MG63 (cell line): ENCODE measurements at regions not wholly inside any gene's neighbourhood (a gene's known extent, or its start where the extent isn't known, plus 50 kb on each side); places are given as distances from the start of the nearest gene placed in this dataset.

Experiments used
- DNase-seq: peaks from one replicate; pipeline ENCODE4 v3.0.0-alpha.2; 2020
- H3K27me3 ChIP-seq: fragments of 250-450 bp; sonication (Bioruptor Pico); 2 replicates; pipeline ENCODE4 v1.5.1; 2020; ENCODE audit warnings: mild to moderate bottlenecking, moderate library complexity
- H3K36me3 ChIP-seq: fragments of 250-450 bp; sonication (Bioruptor Pico); 2 replicates; pipeline ENCODE4 v1.5.1; 2020; ENCODE audit warnings: mild to moderate bottlenecking, moderate library complexity
- H3K4me3 ChIP-seq: fragments of 250-450 bp; sonication (Bioruptor Pico); 2 replicates; pipeline ENCODE4 v1.5.1; 2020; ENCODE audit warnings: mild to moderate bottlenecking, moderate library complexity
- H3K9me3 ChIP-seq: fragments of 250-450 bp; sonication (Bioruptor Pico); 2 replicates; pipeline ENCODE4 v1.5.1; 2020; ENCODE audit warnings: mild to moderate bottlenecking, moderate library complexity

GRCh38 chr16:13856398-13856797 is 63.6 kb upstream of the ERCC4 start:
- DNase-seq: no peak
- H3K4me3 ChIP-seq: no peak overlapping the region
- H3K27me3 ChIP-seq: peaks cover 4% of the 10 kb centered on the region; the same call in 1 of the 2 replicates
- H3K36me3 ChIP-seq: no peaks in the 10 kb centered on the region
- no peaks in the 10 kb centered on the region for H3K9me3 ChIP-seq

DNA sequence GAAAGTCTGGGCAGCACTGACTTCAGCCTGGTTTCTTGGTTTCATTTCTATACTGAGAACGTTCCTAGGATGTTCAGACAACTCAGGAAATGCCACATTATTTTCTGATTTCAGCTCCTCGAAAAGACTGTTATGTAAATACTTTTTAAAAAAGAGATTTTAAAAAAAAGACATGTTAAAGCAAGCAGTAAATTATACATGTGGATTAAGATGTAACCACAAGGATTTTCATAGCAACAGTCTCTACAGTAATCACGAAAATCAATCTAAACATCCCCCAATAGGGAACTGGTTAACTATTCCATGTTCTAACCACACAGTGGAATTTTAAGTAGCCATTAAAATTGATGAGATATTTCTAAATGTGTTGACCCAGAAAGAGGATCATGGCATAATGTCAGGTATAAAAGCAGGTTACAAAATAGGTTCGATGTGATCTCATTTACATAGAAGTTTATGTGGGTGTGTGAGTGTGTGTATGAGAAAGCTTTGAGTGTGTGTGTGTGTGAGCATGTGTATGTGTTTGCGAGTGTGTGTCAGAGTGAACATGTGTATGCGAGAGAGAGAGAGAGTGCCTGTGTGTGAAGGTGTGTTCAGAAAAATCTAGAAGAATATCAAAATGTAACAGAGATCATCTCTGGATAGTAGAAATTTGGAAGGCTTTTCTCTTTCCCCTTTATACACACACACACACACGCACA is 63.0 kb upstream of the ERCC4 start:
- peaks cover 4% of the 10 kb centered on the region; the same call in 1 of the 2 replicates for H3K27me3 ChIP-seq
- H3K36me3 ChIP-seq: no peaks in the 10 kb centered on the region
- no peaks in the 10 kb centered on the region for H3K9me3 ChIP-seq
- DNase-seq: no peak
- no peak overlapping the region for H3K4me3 ChIP-seq

DNA sequence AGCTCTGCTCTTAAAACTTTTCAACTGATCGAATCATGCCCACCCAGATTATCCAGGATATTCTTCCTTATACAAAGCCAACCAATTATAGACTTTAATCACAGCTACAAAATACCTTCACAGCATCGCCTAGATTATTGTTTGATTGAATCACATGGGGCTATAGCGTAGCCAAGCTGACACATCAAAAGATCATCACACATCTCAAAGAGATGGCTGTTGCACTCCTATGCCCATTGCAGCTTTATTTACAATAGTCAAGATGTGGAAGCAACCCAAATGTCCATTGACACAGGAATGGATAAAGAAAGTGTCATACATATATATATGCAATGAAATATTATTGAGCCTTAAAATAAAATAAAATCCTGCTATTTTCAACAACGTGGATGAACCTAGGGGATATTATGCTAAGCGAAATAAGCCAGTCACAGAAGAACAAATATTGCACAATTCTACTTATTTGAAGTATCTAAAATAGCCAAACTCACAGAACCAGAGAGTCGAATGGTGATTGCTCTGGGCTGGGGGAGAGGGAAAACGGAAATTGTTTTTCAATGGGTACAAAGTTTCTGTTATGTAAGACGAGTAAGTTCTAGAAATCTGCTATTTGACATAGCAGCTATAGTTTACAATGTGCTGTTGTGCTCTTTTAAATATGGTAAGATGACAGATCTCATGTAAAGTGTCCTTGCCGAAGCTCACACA is 60.9 kb upstream of the ERCC4 start:
- Histone ChIP-seq H3K27me3 (peaks cover 4% of the 10 kb centered on the region; the same call in 1 of the 2 replicates), H3K9me3 (no peaks in the 10 kb centered on the region), H3K36me3 (no peaks in the 10 kb centered on the region), H3K4me3 (no peak overlapping the region)
- DNase-seq: no peak

DNA sequence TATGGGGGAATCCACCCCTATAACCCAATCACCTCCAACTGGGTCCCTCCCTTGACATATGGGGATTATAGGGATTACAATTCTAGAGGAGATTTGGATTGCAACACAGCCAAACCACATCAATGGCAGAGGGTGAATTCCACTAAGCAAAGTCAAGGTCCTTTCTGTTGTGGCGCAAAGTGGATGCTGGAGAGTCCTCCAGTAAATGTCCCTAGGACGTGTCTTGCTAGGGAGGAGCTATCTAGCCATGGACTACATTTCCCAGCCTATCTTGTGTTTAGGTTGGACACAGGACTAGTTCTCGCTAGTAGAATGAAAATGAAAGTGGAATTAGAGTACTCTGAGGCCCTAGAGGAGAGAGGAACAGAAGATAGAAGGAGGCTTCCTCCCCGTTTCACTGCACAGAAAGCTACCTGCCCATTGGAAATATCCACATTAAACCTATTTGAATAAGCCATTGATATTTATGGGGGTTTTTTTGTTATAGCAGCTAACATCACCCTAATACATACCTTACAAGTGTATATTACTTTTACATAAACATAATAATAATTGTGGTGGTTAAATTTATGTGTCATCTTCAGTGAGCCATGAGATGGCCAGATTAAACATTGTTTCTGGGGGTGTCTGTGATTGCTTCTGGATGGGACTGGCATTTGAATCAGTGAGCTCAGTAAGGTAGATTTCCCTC is 56.7 kb upstream of the ERCC4 start:
- no peak for DNase-seq
- Histone ChIP-seq H3K4me3 (no peak overlapping the region), H3K9me3 (no peaks in the 10 kb centered on the region), H3K27me3 (peaks cover 4% of the 10 kb centered on the region; the same call in 1 of the 2 replicates), H3K36me3 (no peaks in the 10 kb centered on the region)

DNA sequence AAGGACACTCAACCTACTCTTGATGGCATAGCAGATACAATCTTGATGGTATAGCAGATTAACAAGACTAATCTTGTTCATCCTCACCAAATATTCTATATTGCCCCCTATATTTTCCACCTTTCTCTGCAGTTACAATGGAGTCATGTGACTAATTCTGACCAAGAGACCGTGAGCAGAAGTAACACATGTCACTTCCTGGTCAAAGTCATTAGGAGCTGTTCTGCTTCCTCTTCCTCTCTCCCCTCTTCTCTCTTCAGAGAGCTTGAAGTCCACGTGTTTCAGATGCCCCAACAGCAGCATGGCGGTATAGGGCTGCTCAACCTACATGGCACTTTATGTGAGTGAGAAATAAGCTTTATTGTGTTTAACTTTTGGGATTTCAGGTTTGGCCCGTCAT is 55.3 kb upstream of the ERCC4 start:
- no peak for DNase-seq
- peaks cover 3% of the 10 kb centered on the region; the same call in 1 of the 2 replicates for H3K27me3 ChIP-seq
- no peaks in the 10 kb centered on the region for H3K36me3 ChIP-seq
- no peak overlapping the region for H3K4me3 ChIP-seq
- H3K9me3 ChIP-seq: no peaks in the 10 kb centered on the region

DNA sequence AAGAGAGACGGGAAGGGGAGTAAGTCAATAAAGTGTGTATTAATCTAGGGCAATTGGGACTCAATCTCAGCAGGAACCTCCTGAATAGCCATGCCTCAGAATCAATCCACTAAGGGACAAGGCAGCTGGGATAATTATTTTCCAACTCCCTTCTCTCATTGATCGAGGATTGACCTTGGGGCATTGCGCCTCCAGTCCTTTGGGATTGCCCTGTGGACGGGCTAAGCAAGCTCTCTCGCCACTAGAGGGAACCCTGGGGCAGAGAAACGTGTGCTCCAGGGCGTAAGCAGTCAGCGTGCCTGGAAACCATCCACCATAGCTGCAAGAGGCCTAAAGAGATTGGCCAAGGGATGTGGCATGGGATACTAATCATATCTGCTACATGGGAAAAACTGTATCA is 53.9 kb upstream of the ERCC4 start:
- peak; percentile 78 for DNase-seq
- Histone ChIP-seq H3K36me3 (no peaks in the 10 kb centered on the region), H3K27me3 (peaks cover 3% of the 10 kb centered on the region; the same call in 1 of the 2 replicates), H3K9me3 (no peaks in the 10 kb centered on the region), H3K4me3 (no peak overlapping the region)
